AG08396 (cell line): ENCODE measurements at regions not wholly inside any gene's neighbourhood (a gene's known extent, or its start where the extent isn't known, plus 50 kb on each side); places are given as distances from the start of the nearest gene placed in this dataset.

Experiments used
- DNase-seq: peaks from one replicate; pipeline ENCODE4 v3.0.0; 2012; ENCODE audit warnings: low spot score, mixed read lengths

- no peak for DNase-seq
Observed at GRCh38 chr18:10057894-10058791, 144.3 kb downstream of the VAPA start.

- DNase-seq: no peak
Observed at GRCh38 chr18:10059610-10060468, 146.0 kb downstream of the VAPA start.

GRCh38 chr18:10060469-10060782 lies 146.6 kb downstream of the VAPA start:
- no peak for DNase-seq

- DNase-seq: no peak
Observed at GRCh38 chr18:10060841-10061240, 147.0 kb downstream of the VAPA start.

GRCh38 chr18:10061566-10062140 lies 147.8 kb downstream of the VAPA start:
- DNase-seq: no peak

GRCh38 chr18:10062302-10063300 lies 148.8 kb downstream of the VAPA start:
- DNase-seq: no peak

GRCh38 chr18:10063489-10063888 lies 149.7 kb downstream of the VAPA start:
- DNase-seq: no peak

GRCh38 chr18:10064267-10064666 lies 150.5 kb downstream of the VAPA start:
- no peak for DNase-seq

GRCh38 chr18:10065296-10065695 lies 151.5 kb downstream of the VAPA start:
- DNase-seq: no peak

GRCh38 chr18:10067670-10068659 lies 154.1 kb downstream of the VAPA start:
- no peak for DNase-seq

GRCh38 chr18:10068766-10069567 lies 155.2 kb downstream of the VAPA start:
- no peak for DNase-seq

- DNase-seq: no peak
Observed at GRCh38 chr18:10070561-10071000, 156.8 kb downstream of the VAPA start.

- peak; percentile 52 for DNase-seq
Observed at GRCh38 chr18:10072671-10073175, 158.9 kb downstream of the VAPA start.

- DNase-seq: no peak
Observed at GRCh38 chr18:10074110-10074509, 160.3 kb downstream of the VAPA start.

- DNase-seq: no peak
Observed at GRCh38 chr18:10074728-10075127, 160.9 kb downstream of the VAPA start.

GRCh38 chr18:10076502-10077030 lies 162.8 kb downstream of the VAPA start:
- no peak for DNase-seq

GRCh38 chr18:10077986-10078385 lies 164.2 kb downstream of the VAPA start:
- no peak for DNase-seq

GRCh38 chr18:10080372-10080771 lies 166.6 kb downstream of the VAPA start:
- no peak for DNase-seq

- no peak for DNase-seq
Observed at GRCh38 chr18:10081492-10081891, 167.7 kb downstream of the VAPA start.
